Peyer's patch (tissue), 4 donors: ENCODE measurements at regions not wholly inside any gene's neighbourhood (a gene's known extent, or its start where the extent isn't known, plus 50 kb on each side); places are given as distances from the start of the nearest gene placed in this dataset.

Experiments
- DNase-seq, 3 donors: peaks; one replicate each; pipeline ENCODE4 v3.0.0-alpha.2; 2017 to 2019
- H3K27ac ChIP-seq, 4 donors: fragments of 200-600 bp; sonication (generic); one replicate each; pipeline ENCODE4 v1.5.1; 2016 to 2019
- H3K27me3 ChIP-seq, 2 donors: fragments of 200-600 bp; sonication (generic); one replicate each; pipeline ENCODE4 v1.5.1; 2019
- H3K36me3 ChIP-seq, 3 donors: fragments of 200-600 bp; sonication (generic); one replicate each; pipeline ENCODE4 v1.5.1; 2016 to 2019
- H3K4me1 ChIP-seq, 4 donors: fragments of 200-600 bp; sonication (generic); one replicate each; pipeline ENCODE4 v1.5.1; 2016 to 2019
- H3K4me3 ChIP-seq, 4 donors: fragments of 200-600 bp; sonication (generic); 1 replicate in 3 of 4; 2 replicates in 1 of 4; pipeline ENCODE4 v1.5.1; 2016 to 2019; ENCODE audit warnings: mild to moderate bottlenecking in 1 of 4
- H3K9me3 ChIP-seq, 4 donors: fragments of 200-600 bp; sonication (generic); one replicate each; pipeline ENCODE4 v1.5.1; 2016 to 2019; ENCODE audit warnings: mild to moderate bottlenecking in 1 of 4
- POLR2A ChIP-seq, 2 donors: fragments of 450-650 bp; IDR thresholded peaks; one replicate each; pipeline ENCODE4 v1.5.1; 2017; ENCODE audit warnings: antibody characterized with exemption in 2 of 2, mild to moderate bottlenecking in 2 of 2, moderate library complexity in 2 of 2
- TF ChIP-seq, protein P1 (sequence below), 6 experiments: fragments of 450-650 bp in 4 of 6; fragments of 200-600 bp in 2 of 6; sonication (generic) in 1 of 6; IDR thresholded peaks; one replicate each; pipeline ENCODE4 v1.5.1; 2017 to 2019; ENCODE audit warnings: antibody characterized with exemption in 6 of 6, mild to moderate bottlenecking in 3 of 6, moderate library complexity in 1 of 6

DNA sequence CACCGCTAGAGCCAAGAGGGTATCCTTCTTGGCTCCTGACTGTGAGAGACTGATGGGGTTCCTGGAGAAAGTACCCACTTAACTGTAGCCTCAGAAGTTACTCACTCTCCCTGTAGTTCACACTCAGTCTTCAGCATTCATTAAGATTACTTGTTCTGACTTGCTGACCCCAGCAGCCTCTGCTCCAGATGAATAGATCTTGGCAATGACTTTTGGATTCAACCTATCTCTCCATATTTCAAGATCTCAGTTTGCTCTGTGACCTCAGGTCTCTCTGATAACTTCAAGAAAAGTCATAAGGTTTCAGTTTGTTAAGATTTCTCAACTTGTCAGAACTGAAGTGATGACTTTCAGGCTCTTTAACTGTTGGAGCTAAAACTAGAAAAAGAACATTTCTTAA lies 825.6 kb downstream of the PCDH7 start:
- DNase-seq: no peak
- Histone ChIP-seq H3K4me1 (no peaks in the 10 kb centered on the region), H3K4me3 (no peak overlapping the region), H3K27me3 (no peaks in the 10 kb centered on the region), H3K9me3 (no peaks in the 10 kb centered on the region), H3K36me3 (no peaks in the 10 kb centered on the region), H3K27ac (no peak overlapping the region)
- no peak for TF ChIP-seq POLR2A (IDR thresholded peaks at IDR 0.05)
- TF ChIP-seq, protein P1, sequence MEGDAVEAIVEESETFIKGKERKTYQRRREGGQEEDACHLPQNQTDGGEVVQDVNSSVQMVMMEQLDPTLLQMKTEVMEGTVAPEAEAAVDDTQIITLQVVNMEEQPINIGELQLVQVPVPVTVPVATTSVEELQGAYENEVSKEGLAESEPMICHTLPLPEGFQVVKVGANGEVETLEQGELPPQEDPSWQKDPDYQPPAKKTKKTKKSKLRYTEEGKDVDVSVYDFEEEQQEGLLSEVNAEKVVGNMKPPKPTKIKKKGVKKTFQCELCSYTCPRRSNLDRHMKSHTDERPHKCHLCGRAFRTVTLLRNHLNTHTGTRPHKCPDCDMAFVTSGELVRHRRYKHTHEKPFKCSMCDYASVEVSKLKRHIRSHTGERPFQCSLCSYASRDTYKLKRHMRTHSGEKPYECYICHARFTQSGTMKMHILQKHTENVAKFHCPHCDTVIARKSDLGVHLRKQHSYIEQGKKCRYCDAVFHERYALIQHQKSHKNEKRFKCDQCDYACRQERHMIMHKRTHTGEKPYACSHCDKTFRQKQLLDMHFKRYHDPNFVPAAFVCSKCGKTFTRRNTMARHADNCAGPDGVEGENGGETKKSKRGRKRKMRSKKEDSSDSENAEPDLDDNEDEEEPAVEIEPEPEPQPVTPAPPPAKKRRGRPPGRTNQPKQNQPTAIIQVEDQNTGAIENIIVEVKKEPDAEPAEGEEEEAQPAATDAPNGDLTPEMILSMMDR (IDR thresholded peaks at IDR 0.05): no peak

- Histone ChIP-seq H3K36me3 (no peaks in the 10 kb centered on the region), H3K27me3 (no peaks in the 10 kb centered on the region), H3K9me3 (no peaks in the 10 kb centered on the region), H3K4me3 (no peak overlapping the region), H3K27ac (no peak overlapping the region), H3K4me1 (no peaks in the 10 kb centered on the region)
- DNase-seq: no peak
- no peak for TF ChIP-seq POLR2A (IDR thresholded peaks at IDR 0.05)
- TF ChIP-seq, protein P1 (IDR thresholded peaks at IDR 0.05): no peak
These were observed 827.9 kb downstream of the PCDH7 start for GRCh38 chr4:31548021-31548420.

- Histone ChIP-seq H3K27me3 (no peaks in the 10 kb centered on the region), H3K4me3 (no peak overlapping the region), H3K4me1 (no peaks in the 10 kb centered on the region), H3K27ac (no peak overlapping the region), H3K9me3 (no peaks in the 10 kb centered on the region), H3K36me3 (no peaks in the 10 kb centered on the region)
- no peak for DNase-seq
- TF ChIP-seq, protein P1 (IDR thresholded peaks at IDR 0.05): no peak
- no peak for TF ChIP-seq POLR2A (IDR thresholded peaks at IDR 0.05)
These were observed 828.7 kb downstream of the PCDH7 start for GRCh38 chr4:31548823-31549222.

GRCh38 chr4:31549256-31549655 lies 829.1 kb downstream of the PCDH7 start:
- H3K27ac ChIP-seq: no peak overlapping the region
- no peaks in the 10 kb centered on the region for H3K27me3 ChIP-seq
- H3K9me3 ChIP-seq: no peaks in the 10 kb centered on the region
- no peak for TF ChIP-seq POLR2A (IDR thresholded peaks at IDR 0.05)
- TF ChIP-seq, protein P1 (IDR thresholded peaks at IDR 0.05): no peak
- H3K4me3 ChIP-seq: no peak overlapping the region
- no peaks in the 10 kb centered on the region for H3K36me3 ChIP-seq
- no peak for DNase-seq
- no peaks in the 10 kb centered on the region for H3K4me1 ChIP-seq

- Histone ChIP-seq H3K27ac (no peak overlapping the region), H3K9me3 (no peaks in the 10 kb centered on the region)
- TF ChIP-seq, protein P1 (IDR thresholded peaks at IDR 0.05): no peak
- no peak for TF ChIP-seq POLR2A (IDR thresholded peaks at IDR 0.05)
These were observed 837.3 kb downstream of the PCDH7 start for GRCh38 chr4:31557437-31557836.

DNA sequence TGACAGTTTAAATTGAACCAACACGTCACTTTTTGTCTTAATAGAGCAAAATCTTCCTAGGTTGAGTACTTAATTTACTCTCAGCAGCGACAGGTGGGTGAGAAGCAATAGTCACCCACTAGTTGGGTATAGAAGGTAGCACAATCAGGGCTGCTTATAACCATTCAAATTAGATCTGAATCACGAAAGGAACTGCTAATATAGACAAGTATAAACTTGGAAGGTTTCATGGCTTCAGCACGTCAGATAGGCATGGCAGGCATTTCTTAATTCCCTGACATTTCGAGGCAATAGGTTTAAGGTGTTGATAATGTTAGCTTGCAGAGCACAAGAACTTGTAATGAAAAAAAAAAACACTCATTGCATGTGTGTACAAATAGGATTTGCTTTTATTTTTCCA lies 853.4 kb downstream of the PCDH7 start:
- H3K27ac ChIP-seq: no peak overlapping the region
- TF ChIP-seq, protein P1 (IDR thresholded peaks at IDR 0.05): no peak
- TF ChIP-seq POLR2A (IDR thresholded peaks at IDR 0.05): no peak
- no peaks in the 10 kb centered on the region for H3K4me1 ChIP-seq
- no peaks in the 10 kb centered on the region for H3K27me3 ChIP-seq
- no peak for DNase-seq
- H3K36me3 ChIP-seq: no peaks in the 10 kb centered on the region
- H3K4me3 ChIP-seq: no peak overlapping the region
- no peaks in the 10 kb centered on the region for H3K9me3 ChIP-seq

More at GRCh38 chr4:31557437-31557836, 837.3 kb downstream of the PCDH7 start:
- no peak for DNase-seq
- no peaks in the 10 kb centered on the region for H3K36me3 ChIP-seq
- H3K4me3 ChIP-seq: no peak overlapping the region
- H3K27me3 ChIP-seq: no peaks in the 10 kb centered on the region
- H3K4me1 ChIP-seq: no peaks in the 10 kb centered on the region
